Motor neuron (in vitro differentiated cells): ENCODE measurements at regions not wholly inside any gene's neighbourhood (a gene's known extent, or its start where the extent isn't known, plus 50 kb on each side); places are given as distances from the start of the nearest gene placed in this dataset.

Experiments
- ATAC-seq, 8 experiments: fragments of 200-7000 bp; cut with Tn5 transposase; replicated peaks in 6 of 8; 2 replicates each; pipeline ENCODE4 v1.8.0; 2021; ENCODE audit warnings: mild to moderate bottlenecking in 8 of 8, moderate library complexity in 8 of 8
- H3K27ac ChIP-seq, 2 donors: fragments of 250-450 bp; sonication (Bioruptor Pico); 2 replicates each; pipeline ENCODE4 v1.9.0; 2021; ENCODE audit warnings: antibody characterized with exemption in 2 of 2, mild to moderate bottlenecking in 2 of 2, moderate library complexity in 1 of 2
- H3K4me1 ChIP-seq, 2 donors: fragments of 250-450 bp; sonication (Bioruptor Pico); replicated peaks in 1 of 2; 2 replicates each; pipeline ENCODE4 v1.6.1; 2021; ENCODE audit warnings: antibody characterized with exemption in 2 of 2, mild to moderate bottlenecking in 2 of 2, moderate library complexity in 1 of 2
- H3K4me3 ChIP-seq, 5 donors: fragments of 250-450 bp; sonication (Bioruptor Pico); 2 replicates each; pipeline ENCODE4 v1.9.0; 2021; ENCODE audit warnings: antibody characterized with exemption in 5 of 5, mild to moderate bottlenecking in 5 of 5, moderate library complexity in 4 of 5
- WGBS, 10 experiments: fragments of 450-650 bp; shearing (Covaris generic); methylation state at CpG; one replicate each; pipeline ENCODE4 v1.0.0; 2022; 5-methylcytosine and 5-hydroxymethylcytosine counted together
- in situ Hi-C, 9 experiments: fragments of 400-800 bp; cut with MboI; loops; one replicate each; pipeline ENCODE4 v1.15.0; 2021; ENCODE audit warnings: low sequenced_read_pairs in 9 of 9, low pct_unique_long_range_greater_than_20kb in 2 of 9; ENCODE audit not compliant: unreplicated experiment in 9 of 9

- in situ Hi-C loops, result no loop called here
- WGBS, 10 experiments, result 0 to 100% (median 82%) methylated on average over 1 to 2 of the region's 2 CpGs
- peak in 2 of 8 experiments; percentile 74 to 90 for ATAC-seq
- Histone ChIP-seq H3K27ac (no peak overlapping the region), H3K4me1 (no peaks in the 10 kb centered on the region), H3K4me3 (no peak overlapping the region)
These were observed 828.3 kb upstream of the PIK3C3 start for GRCh38 chr18:41126541-41127235.

- peak in 2 of 8 experiments; percentile 51 to 68 for ATAC-seq
- 0 to 100% (median 70%) methylated on average over 1 to 4 of the region's 4 CpGs; no CpG with 5 or more reads in 1 of the 10 experiments for WGBS, 10 experiments
- Histone ChIP-seq H3K4me1 (no peaks in the 10 kb centered on the region), H3K4me3 (no peak overlapping the region), H3K27ac (no peak overlapping the region)
- in situ Hi-C loops, result no loop called here
These were observed 833.8 kb upstream of the PIK3C3 start for GRCh38 chr18:41121116-41121826.

DNA sequence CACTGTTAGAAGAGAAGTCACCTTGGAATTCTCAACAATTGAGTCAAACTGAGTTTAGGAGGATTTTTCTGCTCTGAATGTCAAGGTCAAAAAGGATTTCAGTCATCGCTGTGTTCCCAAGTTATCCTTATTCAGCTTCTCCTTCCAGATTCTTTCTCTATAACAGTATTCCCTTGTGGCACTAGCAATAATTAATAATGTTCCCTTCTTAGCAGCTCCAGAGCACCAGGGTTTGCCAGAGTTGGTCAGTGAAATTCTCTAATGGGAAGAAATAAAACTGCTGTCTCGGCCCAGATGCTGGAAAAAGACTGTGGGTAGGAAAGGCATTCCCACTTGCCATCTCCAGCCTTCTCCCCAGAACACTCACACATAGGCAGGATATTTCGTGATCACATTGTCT, 836.0 kb upstream of the PIK3C3 start:
- 7 to 100% (median 78%) methylated on average over 1 to 3 of the region's 3 CpGs; no CpG with 5 or more reads in 2 of the 10 experiments for WGBS, 10 experiments
- Histone ChIP-seq H3K4me3 (no peak overlapping the region), H3K4me1 (peaks cover 0 to under 1% of the 10 kb centered on the region in 2 donors), H3K27ac (no peak overlapping the region)
- in situ Hi-C loops, result no loop called here
- no peak for ATAC-seq

GRCh38 chr18:41113885-41114482, 841.0 kb upstream of the PIK3C3 start:
- H3K27ac ChIP-seq, result no peak overlapping the region
- WGBS, 10 experiments, result 0 to 56% (median 34%) methylated on average over 1 to 2 of the region's 2 CpGs; no CpG with 5 or more reads in 2 of the 10 experiments
- H3K4me3 ChIP-seq, result no peak overlapping the region
- in situ Hi-C loops, result no loop called here
- H3K4me1 ChIP-seq, result peaks cover 3 to 5% of the 10 kb centered on the region in 2 donors
- ATAC-seq, result peak in 1 of 8 experiments; percentile 38

- ATAC-seq, result no peak
- Histone ChIP-seq H3K27ac (no peak overlapping the region), H3K4me1 (no peaks in the 10 kb centered on the region), H3K4me3 (no peak overlapping the region)
- in situ Hi-C loops, result no loop called here
These were observed 855.6 kb upstream of the PIK3C3 start for GRCh38 chr18:41099451-41099850.

GRCh38 chr18:41096504-41096903, 858.5 kb upstream of the PIK3C3 start:
- 7 to 71% (median 43%) methylated on average over 2 to 5 of the region's 5 CpGs for WGBS, 10 experiments
- in situ Hi-C loops, result no loop called here

GRCh38 chr18:41077076-41077475, 878.0 kb upstream of the PIK3C3 start:
- in situ Hi-C loops, result no loop called here
- H3K4me1 ChIP-seq, result no peaks in the 10 kb centered on the region
- no peak for ATAC-seq
- WGBS, 10 experiments, result 20 to 100% (median 78%) methylated on average over 1 to 2 of the region's 2 CpGs; no CpG with 5 or more reads in 3 of the 10 experiments
- no peak overlapping the region for H3K4me3 ChIP-seq
- H3K27ac ChIP-seq, result no peak overlapping the region

More at GRCh38 chr18:41096504-41096903, 858.5 kb upstream of the PIK3C3 start:
- no peaks in the 10 kb centered on the region for H3K4me1 ChIP-seq
- H3K4me3 ChIP-seq, result no peak overlapping the region
- peak in 7 of 8 experiments; percentile 41 to 92 (median 79) for ATAC-seq
- H3K27ac ChIP-seq, result no peak overlapping the region

DNA sequence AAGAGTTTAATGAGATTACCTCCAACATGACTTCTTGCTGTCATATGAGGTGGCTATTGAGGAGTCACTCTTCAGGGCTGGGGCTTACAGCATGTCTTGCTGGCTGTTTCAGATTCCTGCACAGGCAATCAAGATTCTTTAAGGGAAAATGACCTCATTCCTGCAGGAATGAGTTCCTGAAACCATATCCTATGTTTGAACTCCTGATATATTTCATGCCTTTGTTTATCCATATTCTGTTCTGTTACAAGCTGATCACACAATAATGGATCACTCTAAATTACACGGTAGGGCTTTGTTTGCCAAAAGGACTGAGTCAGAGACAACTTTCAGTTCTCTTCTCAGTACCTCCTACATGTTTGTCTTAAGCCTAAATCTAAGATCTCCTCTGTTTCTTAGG, 879.8 kb upstream of the PIK3C3 start:
- Histone ChIP-seq H3K27ac (no peak overlapping the region), H3K4me1 (no peaks in the 10 kb centered on the region), H3K4me3 (no peak overlapping the region)
- in situ Hi-C loops, result no loop called here
- WGBS, 10 experiments, result 0 to 100% (median 67%) methylated on average over 1 of the region's 1 CpG; no CpG with 5 or more reads in 1 of the 10 experiments
- ATAC-seq, result peak in 4 of 8 experiments; percentile 29 to 74 (median 38)

DNA sequence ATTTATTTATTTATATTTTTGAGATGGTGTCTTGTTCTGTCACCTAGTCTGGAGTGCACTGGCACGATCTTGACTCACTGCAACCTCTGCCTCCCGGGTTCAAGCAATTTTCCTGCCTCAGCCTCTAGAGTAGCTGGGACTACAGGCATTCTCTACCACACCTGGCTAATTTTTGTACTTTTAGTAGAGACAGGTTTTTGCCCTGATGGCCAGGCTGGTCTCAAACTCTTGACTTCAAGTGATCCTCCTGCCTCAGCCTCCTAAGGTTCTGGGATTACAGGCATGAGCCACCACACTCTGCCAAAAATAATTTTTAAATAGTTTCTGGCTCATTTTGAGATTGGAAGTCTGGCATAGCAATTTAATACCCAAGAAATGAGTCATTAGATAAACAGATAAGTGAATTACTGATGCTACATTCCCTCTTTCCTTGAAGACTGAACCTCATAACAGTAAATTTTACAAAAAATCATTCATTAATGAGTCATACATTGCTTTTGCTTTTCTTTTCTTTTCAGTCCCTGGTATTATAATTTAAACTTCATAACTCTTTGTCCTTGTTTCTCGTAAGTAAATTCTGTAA, 881.6 kb upstream of the PIK3C3 start:
- WGBS, 10 experiments, result 4 to 100% (median 86%) methylated on average over 1 to 3 of the region's 3 CpGs; no CpG with 5 or more reads in 1 of the 10 experiments
- no peak for ATAC-seq
- in situ Hi-C loops, result no loop called here
- Histone ChIP-seq H3K4me3 (no peak overlapping the region), H3K27ac (no peak overlapping the region), H3K4me1 (peaks cover 2 to 12% of the 10 kb centered on the region in 2 donors)

- peaks cover 2 to 16% of the 10 kb centered on the region in 2 donors for H3K4me1 ChIP-seq
- in situ Hi-C loops, result no loop called here
- no peak for ATAC-seq
- H3K27ac ChIP-seq, result no peak overlapping the region
- 0 to 60% (median 17%) methylated on average over 1 of the region's 1 CpG; no CpG with 5 or more reads in 2 of the 10 experiments for WGBS, 10 experiments
- H3K4me3 ChIP-seq, result no peak overlapping the region
These were observed 882.1 kb upstream of the PIK3C3 start for GRCh38 chr18:41072946-41073345.

DNA sequence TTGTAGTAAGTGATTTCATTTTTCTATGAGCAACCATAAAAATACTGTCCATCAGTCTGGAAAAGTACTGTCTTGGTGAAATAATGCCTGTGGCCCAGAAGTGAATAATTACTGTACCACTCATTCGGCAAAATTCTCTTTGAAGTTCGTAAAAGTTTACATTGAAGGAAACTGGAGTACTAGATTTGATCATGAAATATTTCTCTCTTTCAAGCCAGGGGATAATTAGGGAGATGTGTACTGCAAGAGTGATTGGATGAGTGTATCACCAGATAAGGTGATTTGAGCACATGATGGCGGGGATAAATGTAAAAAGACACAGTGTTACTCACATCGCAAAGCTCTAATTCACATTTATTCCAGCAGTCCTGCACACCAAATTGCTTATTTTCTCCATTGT, 883.2 kb upstream of the PIK3C3 start:
- no peak for ATAC-seq
- Histone ChIP-seq H3K4me1 (peaks cover 2 to 16% of the 10 kb centered on the region in 2 donors), H3K4me3 (no peak overlapping the region), H3K27ac (no peak overlapping the region)
- in situ Hi-C loops, result no loop called here
- 23 to 100% (median 92%) methylated on average over 2 to 4 of the region's 4 CpGs for WGBS, 10 experiments

DNA sequence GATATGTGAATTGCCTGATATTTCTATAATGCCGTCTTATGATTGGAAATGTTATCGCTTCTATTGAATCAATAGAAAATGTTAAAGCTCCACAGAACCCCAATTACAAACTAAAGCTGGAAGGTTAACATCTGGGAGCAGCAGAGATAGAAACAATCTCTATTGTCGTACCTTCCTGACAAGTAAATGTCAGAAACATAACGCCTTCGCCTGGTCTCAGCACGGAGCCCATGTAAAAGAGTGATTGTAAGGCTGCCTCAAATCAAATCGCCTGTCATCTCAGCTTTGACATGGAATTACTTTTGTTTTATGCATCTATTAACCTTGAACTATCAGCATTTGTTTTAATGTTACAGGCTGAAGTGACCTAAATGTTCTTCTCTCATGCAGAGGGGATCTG, 885.9 kb upstream of the PIK3C3 start:
- in situ Hi-C loops, result no loop called here

GRCh38 chr18:41064916-41065315, 890.1 kb upstream of the PIK3C3 start:
- H3K4me1 ChIP-seq, result peaks cover 2 to 29% of the 10 kb centered on the region in 2 donors
- whole genome bisulfite sequencing, 10 experiments, result 0 to 67% (median 0%) methylated on average over 1 of the region's 1 CpG; no CpG with 5 or more reads in 4 of the 10 experiments
- ATAC-seq, result no peak
- H3K4me3 ChIP-seq, result no peak overlapping the region
- no peak overlapping the region for H3K27ac ChIP-seq
- in situ Hi-C loops, result no loop called here

More for the DNA sequence above, 885.9 kb upstream of the PIK3C3 start:
- Histone ChIP-seq H3K27ac (no peak overlapping the region), H3K4me3 (no peak overlapping the region), H3K4me1 (peaks cover 2 to 23% of the 10 kb centered on the region in 2 donors)
- peak in 3 of 8 experiments; percentile 36 to 64 (median 44) for ATAC-seq
- WGBS, 10 experiments, result 24 to 83% (median 64%) methylated on average over 1 to 7 of the region's 7 CpGs; no CpG with 5 or more reads in 2 of the 10 experiments
